RWPE1 (cell line): ENCODE measurements at regions not wholly inside any gene's neighbourhood (a gene's known extent, or its start where the extent isn't known, plus 50 kb on each side); places are given as distances from the start of the nearest gene placed in this dataset.

ENCODE experiments used
- CTCF ChIA-PET: fragments of 350-600 bp; sonication (Branson Sonifier 250); formaldehyde crosslinking; extraction: SDS; loops from one replicate; lab custom pipeline; 2021; lab: Yijun Ruan, JAX
- POLR2A ChIA-PET: fragments of 400-600 bp; formaldehyde crosslinking; extraction: SDS; loops from one replicate; lab custom pipeline; 2020; ENCODE audit warnings: antibody characterized with exemption; ENCODE audit not compliant: low non-redundant PET; lab: Yijun Ruan, JAX
- DNase-seq: peaks from one replicate; pipeline ENCODE4 v3.0.0; 2012; ENCODE audit warnings: low spot score
- H3K27ac ChIP-seq: fragments of 450-650 bp; 2 replicates; pipeline ENCODE4 v1.5.1; 2017
- TF ChIP-seq, protein P1 (sequence below): fragments of 450-650 bp; conservative IDR thresholded peaks from 2 replicates; pipeline ENCODE4 v1.5.1; 2017; ENCODE audit warnings: low read depth, mild to moderate bottlenecking

DNA sequence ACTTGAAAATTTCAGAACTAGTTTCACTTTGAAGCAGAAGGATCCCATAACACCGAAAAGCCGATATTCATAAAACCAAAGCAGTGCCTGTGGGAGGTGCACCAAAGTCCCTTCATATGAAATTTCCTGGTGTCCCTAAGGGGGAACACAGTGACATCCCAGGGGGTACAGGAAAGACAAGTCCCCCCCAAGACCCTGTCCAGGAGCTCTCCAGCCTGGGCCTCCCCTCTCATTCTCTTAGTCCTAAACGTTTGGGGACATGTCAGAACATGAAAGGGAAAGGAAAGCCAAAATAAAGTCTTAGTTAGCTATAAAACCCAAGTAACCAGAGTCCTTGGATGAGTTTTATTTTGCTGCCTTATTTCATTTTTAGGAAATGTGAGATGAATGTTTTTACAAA, 56.6 kb downstream of the MRPL57 start:
- no peak overlapping the region for H3K27ac ChIP-seq
- TF ChIP-seq, protein P1, sequence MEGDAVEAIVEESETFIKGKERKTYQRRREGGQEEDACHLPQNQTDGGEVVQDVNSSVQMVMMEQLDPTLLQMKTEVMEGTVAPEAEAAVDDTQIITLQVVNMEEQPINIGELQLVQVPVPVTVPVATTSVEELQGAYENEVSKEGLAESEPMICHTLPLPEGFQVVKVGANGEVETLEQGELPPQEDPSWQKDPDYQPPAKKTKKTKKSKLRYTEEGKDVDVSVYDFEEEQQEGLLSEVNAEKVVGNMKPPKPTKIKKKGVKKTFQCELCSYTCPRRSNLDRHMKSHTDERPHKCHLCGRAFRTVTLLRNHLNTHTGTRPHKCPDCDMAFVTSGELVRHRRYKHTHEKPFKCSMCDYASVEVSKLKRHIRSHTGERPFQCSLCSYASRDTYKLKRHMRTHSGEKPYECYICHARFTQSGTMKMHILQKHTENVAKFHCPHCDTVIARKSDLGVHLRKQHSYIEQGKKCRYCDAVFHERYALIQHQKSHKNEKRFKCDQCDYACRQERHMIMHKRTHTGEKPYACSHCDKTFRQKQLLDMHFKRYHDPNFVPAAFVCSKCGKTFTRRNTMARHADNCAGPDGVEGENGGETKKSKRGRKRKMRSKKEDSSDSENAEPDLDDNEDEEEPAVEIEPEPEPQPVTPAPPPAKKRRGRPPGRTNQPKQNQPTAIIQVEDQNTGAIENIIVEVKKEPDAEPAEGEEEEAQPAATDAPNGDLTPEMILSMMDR, result no peak
- CTCF ChIA-PET, result interaction anchor here (0.6 to 0.7 kb wide), 2 partner anchors 8 to 9 kb away, joined by 3 to 4 read pairs; no protein-coding TSS in a partner anchor
- POLR2A ChIA-PET, result no interaction called here
- DNase-seq, result no peak

DNA sequence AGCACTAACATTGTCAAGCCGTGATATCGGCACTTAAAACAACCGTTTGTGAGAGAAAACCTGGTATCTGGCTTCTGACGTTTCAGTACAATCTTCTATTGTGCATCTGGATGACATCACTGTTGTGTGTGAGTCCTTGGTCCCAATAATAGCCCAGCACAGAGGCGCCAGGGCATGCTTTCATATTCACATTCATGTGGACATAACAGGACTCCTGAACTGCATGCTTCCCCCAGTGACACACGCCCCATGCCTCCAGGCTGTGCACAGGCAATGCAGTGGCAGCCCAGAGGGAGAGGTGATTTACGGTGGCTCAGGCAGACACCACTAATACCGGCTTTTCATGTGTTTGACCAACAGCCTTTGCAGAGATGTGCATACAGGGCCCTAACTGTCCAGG, 58.1 kb downstream of the MRPL57 start:
- ChIA-PET POLR2A (no interaction called here), CTCF (no interaction called here)
- no peak overlapping the region for H3K27ac ChIP-seq
- DNase-seq, result no peak
- TF ChIP-seq, protein P1, result no peak

DNA sequence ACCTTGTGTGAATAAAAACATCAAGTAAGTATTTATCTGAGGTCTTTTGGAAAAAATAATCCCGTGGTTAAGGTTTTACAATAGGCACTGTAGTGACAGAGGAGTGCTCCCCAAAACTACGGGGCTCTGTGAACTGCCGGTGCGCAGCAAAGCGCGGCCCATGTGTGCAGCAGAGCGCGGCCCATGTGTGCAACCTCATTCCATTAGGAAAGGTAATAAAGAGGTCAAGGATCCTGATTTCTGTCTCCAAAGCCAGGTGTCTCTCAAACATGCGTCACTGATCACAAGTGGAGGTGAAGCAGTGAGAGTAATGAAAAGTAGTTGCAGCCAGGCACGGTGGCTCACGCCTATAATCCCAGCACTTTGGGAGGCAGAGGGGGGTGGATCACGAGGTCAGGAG, 58.7 kb downstream of the MRPL57 start:
- no peak overlapping the region for H3K27ac ChIP-seq
- ChIA-PET CTCF (interaction anchor here (0.8 kb wide), 1 partner anchor 40 kb away, joined by 4 read pairs; no protein-coding TSS in a partner anchor), POLR2A (no interaction called here)
- DNase-seq, result no peak
- TF ChIP-seq, protein P1, result no peak

DNA sequence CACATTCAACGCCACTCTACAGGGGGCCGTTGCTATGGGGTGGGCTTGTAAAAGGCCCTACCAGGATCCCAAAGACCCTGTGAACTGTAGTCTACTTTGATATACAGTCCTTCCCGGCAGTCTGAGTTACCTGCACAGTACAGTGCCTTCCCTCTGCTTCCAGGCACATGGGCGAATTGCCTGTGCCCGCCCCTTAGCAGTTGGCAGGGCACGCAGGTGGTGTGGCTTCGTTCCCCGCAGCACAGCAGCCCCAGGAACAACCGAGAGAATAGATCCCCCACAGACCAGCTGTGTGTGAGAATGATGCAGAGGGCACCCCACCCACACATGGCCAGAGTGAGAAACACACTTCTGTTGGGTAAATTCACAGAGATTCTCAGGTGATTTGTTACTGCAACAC, 60.6 kb downstream of the MRPL57 start:
- ChIA-PET CTCF (no interaction called here), POLR2A (no interaction called here)
- DNase-seq, result no peak
- TF ChIP-seq, protein P1, result no peak
- no peak overlapping the region for H3K27ac ChIP-seq

DNA sequence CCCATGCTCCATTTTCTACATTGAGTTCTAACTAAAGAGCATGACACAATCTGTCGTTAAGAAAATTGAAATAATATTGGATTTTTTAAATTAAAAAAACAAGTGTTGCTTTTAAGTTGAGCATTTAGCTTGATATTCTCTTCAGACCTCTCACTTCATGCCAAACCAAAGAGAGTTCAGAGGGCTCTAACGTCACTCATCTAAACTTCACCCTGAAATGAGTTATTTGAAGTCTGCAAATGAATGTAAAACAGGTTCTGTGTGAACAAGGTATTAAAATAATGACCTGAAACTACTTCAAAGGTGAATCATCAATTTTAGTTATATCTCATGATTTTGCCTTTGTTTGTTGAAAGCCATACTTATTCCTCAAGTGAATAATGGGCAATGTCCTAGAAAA, 61.8 kb downstream of the MRPL57 start:
- H3K27ac ChIP-seq, result no peak overlapping the region
- POLR2A ChIA-PET, result no interaction called here
- TF ChIP-seq, protein P1, result no peak
- CTCF ChIA-PET, result no interaction called here
- no peak for DNase-seq

DNA sequence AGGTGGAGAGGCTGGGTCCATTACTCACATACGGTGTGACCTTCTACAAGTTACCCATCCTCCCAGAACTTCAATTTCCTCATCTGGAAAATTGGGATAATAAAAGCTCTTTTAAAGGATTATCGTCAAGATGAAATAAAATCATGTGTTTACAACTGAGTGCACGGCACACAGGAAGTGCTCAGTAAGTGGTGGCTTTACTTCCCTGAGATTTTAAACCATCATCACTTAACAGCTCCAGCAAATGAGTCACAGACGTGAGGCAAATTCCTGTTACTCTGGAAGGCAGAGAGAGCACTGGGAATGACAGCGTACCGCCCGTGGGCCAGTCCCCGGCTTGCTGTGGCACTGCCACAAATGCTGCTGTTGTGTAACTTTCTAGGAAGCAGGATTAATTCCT, 64.1 kb downstream of the MRPL57 start:
- TF ChIP-seq, protein P1, result no peak
- DNase-seq, result no peak
- POLR2A ChIA-PET, result no interaction called here
- H3K27ac ChIP-seq, result no peak overlapping the region
- CTCF ChIA-PET, result no interaction called here

DNA sequence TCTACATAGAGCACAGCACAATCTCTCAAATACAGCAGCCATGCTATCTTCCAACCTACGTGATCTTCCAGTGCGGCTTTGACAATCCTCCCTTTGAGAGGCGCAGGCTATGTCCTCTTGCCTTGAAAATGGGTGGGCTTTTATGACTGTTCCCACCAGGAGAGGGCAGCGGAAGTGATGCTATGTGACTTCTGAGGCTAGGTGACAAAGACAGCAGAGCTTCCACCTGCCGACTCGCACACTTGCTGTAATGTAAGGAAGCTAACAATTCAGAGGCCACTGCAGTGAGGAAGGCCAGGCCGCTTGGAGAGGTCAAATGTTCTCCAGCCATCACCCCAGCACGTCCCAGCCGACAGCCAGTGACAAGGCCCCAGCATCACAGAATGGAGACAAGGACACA, 65.8 kb downstream of the MRPL57 start:
- no peak for DNase-seq
- CTCF ChIA-PET, result no interaction called here
- POLR2A ChIA-PET, result no interaction called here
- H3K27ac ChIP-seq, result no peak overlapping the region
- TF ChIP-seq, protein P1, result no peak
